ENCODE measurements at regions not wholly inside any gene's neighbourhood (a gene's known extent, or its start where the extent isn't known, plus 50 kb on each side); places are given as distances from the start of the nearest gene placed in this dataset.

DNA sequence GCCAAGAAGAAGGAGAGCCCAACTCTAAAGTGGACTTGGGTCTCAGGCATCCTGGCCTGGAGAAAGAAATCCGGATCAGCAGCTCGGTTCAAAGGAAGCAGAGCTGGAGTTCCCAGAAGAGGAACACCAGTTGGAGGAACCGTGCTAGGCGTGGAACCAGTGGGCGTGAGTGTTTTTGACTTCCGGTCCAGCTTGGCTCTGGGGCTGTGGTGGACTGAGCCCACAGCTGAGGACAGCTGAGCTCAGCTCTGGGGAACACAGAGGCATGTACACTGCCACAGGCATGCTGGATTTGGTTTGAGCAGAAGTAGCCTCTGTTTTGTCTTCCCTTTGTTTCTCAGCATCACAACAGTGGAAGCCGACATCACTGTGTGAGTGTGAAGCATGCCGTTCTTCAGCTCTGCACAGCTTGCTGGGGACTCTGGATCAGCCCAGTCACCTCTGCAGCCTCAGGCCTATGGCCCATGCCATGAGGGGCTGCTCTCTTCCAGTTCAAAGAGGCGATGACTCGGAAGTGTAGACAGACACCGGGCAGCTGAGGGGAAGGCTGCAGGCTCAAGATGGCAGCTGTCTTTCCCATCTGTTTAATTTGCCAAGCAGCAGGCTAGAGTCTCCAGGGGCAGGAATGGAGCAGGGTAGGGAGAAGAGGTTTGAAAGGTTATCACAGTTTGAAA lies 185.8 kb upstream of the UBE3A start:
- DNase-seq (ENCODE audit: low read depth) = no peak
- TF ChIP-seq, protein P1, sequence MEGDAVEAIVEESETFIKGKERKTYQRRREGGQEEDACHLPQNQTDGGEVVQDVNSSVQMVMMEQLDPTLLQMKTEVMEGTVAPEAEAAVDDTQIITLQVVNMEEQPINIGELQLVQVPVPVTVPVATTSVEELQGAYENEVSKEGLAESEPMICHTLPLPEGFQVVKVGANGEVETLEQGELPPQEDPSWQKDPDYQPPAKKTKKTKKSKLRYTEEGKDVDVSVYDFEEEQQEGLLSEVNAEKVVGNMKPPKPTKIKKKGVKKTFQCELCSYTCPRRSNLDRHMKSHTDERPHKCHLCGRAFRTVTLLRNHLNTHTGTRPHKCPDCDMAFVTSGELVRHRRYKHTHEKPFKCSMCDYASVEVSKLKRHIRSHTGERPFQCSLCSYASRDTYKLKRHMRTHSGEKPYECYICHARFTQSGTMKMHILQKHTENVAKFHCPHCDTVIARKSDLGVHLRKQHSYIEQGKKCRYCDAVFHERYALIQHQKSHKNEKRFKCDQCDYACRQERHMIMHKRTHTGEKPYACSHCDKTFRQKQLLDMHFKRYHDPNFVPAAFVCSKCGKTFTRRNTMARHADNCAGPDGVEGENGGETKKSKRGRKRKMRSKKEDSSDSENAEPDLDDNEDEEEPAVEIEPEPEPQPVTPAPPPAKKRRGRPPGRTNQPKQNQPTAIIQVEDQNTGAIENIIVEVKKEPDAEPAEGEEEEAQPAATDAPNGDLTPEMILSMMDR (IDR thresholded peaks at IDR 0.05; ENCODE audit: low read length, missing control alignments) = no peak
- no peak overlapping the region for H3K4me3 ChIP-seq (replicated peaks; ENCODE audit: low read depth, low read length)

DNA sequence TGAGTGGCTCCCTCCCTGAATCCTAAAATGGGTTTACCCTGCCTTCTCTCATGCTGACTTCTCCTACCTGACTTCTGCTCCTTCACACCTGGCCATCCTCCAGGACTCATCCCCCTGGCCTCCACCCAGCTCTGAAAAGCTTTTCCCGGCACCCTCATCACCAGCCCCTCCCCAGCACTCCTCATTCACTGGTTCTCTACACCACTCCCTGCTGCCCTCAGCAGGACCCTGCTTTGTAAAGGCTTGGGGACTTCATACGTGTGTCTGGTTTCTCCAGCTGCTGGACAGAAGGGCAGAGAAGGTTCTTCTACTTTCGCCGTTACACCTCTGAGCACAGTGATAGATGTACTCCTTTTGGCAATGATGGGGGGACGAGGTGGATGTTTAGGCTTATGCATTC lies 184.9 kb upstream of the UBE3A start:
- TF ChIP-seq, protein P1 (IDR thresholded peaks at IDR 0.05; ENCODE audit: low read length, missing control alignments) = no peak
- no peak for DNase-seq (ENCODE audit: low read depth)
- H3K4me3 ChIP-seq (replicated peaks; ENCODE audit: low read depth, low read length) = no peak overlapping the region

- no peak overlapping the region for H3K4me3 ChIP-seq (replicated peaks; ENCODE audit: low read depth, low read length)
- no peak for DNase-seq (ENCODE audit: low read depth)
- TF ChIP-seq, protein P1 (IDR thresholded peaks at IDR 0.05; ENCODE audit: low read length, missing control alignments) = no peak
Measured at GRCh38 chr15:25620466-25620865, 181.6 kb upstream of the UBE3A start.

GRCh38 chr15:25619761-25620160 lies 180.9 kb upstream of the UBE3A start:
- H3K4me3 ChIP-seq (replicated peaks; ENCODE audit: low read depth, low read length) = no peak overlapping the region
- no peak for DNase-seq (ENCODE audit: low read depth)
- TF ChIP-seq, protein P1 (IDR thresholded peaks at IDR 0.05; ENCODE audit: low read length, missing control alignments) = no peak

GRCh38 chr15:25619076-25619475 lies 180.3 kb upstream of the UBE3A start:
- no peak for DNase-seq (ENCODE audit: low read depth)
- TF ChIP-seq, protein P1 (IDR thresholded peaks at IDR 0.05; ENCODE audit: low read length, missing control alignments) = no peak
- no peak overlapping the region for H3K4me3 ChIP-seq (replicated peaks; ENCODE audit: low read depth, low read length)

DNA sequence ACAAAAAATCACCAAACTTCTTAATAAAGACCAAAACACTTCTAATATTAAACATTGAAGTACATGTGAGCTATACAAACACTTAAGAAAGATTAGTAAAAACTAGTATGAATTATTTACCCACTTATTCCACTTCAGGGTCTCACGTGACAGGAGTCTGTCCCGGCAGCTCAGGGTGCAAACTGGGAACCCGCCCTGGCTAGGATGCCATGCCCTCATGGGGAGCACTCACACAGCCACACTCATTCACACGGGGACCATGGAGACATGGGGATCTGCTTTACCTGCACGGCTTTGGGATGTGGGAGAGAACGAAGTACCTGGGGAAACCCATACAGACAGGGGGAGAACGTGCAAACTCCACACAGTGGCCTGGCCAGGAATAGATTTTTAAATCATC lies 179.3 kb upstream of the UBE3A start:
- TF ChIP-seq, protein P1 (IDR thresholded peaks at IDR 0.05; ENCODE audit: low read length, missing control alignments) = no peak
- no peak overlapping the region for H3K4me3 ChIP-seq (replicated peaks; ENCODE audit: low read depth, low read length)
- no peak for DNase-seq (ENCODE audit: low read depth)

GRCh38 chr15:25616471-25616870 lies 177.6 kb upstream of the UBE3A start:
- TF ChIP-seq, protein P1 (IDR thresholded peaks at IDR 0.05; ENCODE audit: low read length, missing control alignments) = no peak
- no peak overlapping the region for H3K4me3 ChIP-seq (replicated peaks; ENCODE audit: low read depth, low read length)
- DNase-seq (ENCODE audit: low read depth) = no peak

All from fibroblast of pulmonary artery (primary cell).